HG02938 (cell line): ENCODE measurements at regions not wholly inside any gene's neighbourhood (a gene's known extent, or its start where the extent isn't known, plus 50 kb on each side); places are given as distances from the start of the nearest gene placed in this dataset.
"Not testable (repeated sequence)": the region's sequence is repeated elsewhere in the genome, so short reads cannot be mapped to it uniquely, and the experiment has no call there.

Source experiments
- ATAC-seq: cut with Tn5 transposase; IDR thresholded peaks from one replicate; pipeline ENCODE4 v1.9.1; 2021; ENCODE audit warnings: mild to moderate bottlenecking, moderate library complexity; ENCODE audit not compliant: unreplicated experiment

- no peak for ATAC-seq
Observed at GRCh38 chr5:88092958-88093605, 175.6 kb downstream of the TMEM161B start.

- no peak for ATAC-seq
Observed at GRCh38 chr5:88092358-88092757, 176.3 kb downstream of the TMEM161B start.

- no peak for ATAC-seq
Observed at GRCh38 chr5:88090506-88090905, 178.1 kb downstream of the TMEM161B start.

- ATAC-seq, result no peak
Observed at GRCh38 chr5:88089719-88090390, 178.8 kb downstream of the TMEM161B start.

GRCh38 chr5:88085462-88085861 lies 183.2 kb downstream of the TMEM161B start:
- ATAC-seq, result no peak

GRCh38 chr5:88081877-88082276 lies 186.8 kb downstream of the TMEM161B start:
- no peak for ATAC-seq

- ATAC-seq, result no peak
Observed at GRCh38 chr5:88063813-88064212, 204.8 kb downstream of the TMEM161B start.

GRCh38 chr5:88060194-88060593 lies 208.5 kb downstream of the TMEM161B start:
- no peak for ATAC-seq

GRCh38 chr5:88058625-88059024 lies 210.0 kb downstream of the TMEM161B start:
- no peak for ATAC-seq

GRCh38 chr5:88052468-88052867 lies 216.2 kb downstream of the TMEM161B start:
- not testable (repeated sequence) for ATAC-seq

- ATAC-seq, result no peak
Observed at GRCh38 chr5:88051148-88051547, 217.5 kb downstream of the TMEM161B start.

- ATAC-seq, result no peak
Observed at GRCh38 chr5:88049737-88050136, 218.9 kb downstream of the TMEM161B start.

GRCh38 chr5:88049156-88049555 lies 219.5 kb downstream of the TMEM161B start:
- no peak for ATAC-seq

GRCh38 chr5:88045931-88046461 lies 222.6 kb downstream of the TMEM161B start:
- ATAC-seq, result no peak

- no peak for ATAC-seq
Observed at GRCh38 chr5:88045165-88045564, 223.5 kb downstream of the TMEM161B start.

GRCh38 chr5:88034520-88034919 lies 234.1 kb downstream of the TMEM161B start:
- ATAC-seq, result no peak

- ATAC-seq, result no peak
Observed at GRCh38 chr5:88033191-88033590, 235.5 kb downstream of the TMEM161B start.

- no peak for ATAC-seq
Observed at GRCh38 chr5:88029011-88029410, 239.6 kb downstream of the TMEM161B start.

- no peak for ATAC-seq
Observed at GRCh38 chr5:88021141-88021540, 247.5 kb downstream of the TMEM161B start.

- not testable (repeated sequence) for ATAC-seq
Observed at GRCh38 chr5:88014984-88015383, 253.7 kb downstream of the TMEM161B start.

- no peak for ATAC-seq
Observed at GRCh38 chr5:88000877-88001276, 267.8 kb downstream of the TMEM161B start.

GRCh38 chr5:87997662-87998061 lies 271.0 kb downstream of the TMEM161B start:
- no peak for ATAC-seq
